ENCODE measurements at regions not wholly inside any gene's neighbourhood (a gene's known extent, or its start where the extent isn't known, plus 50 kb on each side); places are given as distances from the start of the nearest gene placed in this dataset.

DNA sequence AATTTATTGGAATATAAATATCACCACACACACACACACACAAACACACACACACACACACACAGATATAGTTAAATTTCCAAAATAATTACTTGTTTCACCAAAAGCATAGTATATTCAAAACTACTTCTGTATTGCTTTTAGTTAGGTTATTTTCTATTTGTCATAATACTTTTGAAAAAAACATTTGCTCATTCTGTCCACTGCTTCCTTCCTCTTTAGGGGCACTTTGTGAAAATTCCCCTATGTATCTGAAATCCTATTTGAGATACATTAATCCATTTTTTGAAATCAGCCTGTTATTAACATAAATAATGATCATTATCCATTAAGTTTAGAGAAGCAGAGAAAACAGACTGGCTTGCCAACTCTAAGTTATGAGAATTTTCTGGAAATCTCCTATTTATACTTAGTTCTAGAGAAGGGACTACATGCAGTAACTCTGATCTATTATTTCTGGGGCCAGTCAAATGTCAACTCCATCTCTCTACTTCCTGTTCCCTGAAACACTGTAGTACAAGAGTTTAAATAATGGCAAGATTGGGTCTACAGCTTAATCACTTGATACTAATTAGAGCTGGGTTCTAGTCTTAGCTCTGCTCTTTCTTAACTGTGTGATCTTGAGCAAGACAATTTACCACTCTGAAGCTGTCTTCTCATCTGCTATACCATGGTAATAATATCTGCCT lies 54.4 kb upstream of the GPR174 start:
- Histone ChIP-seq H3K27me3 (no peaks in the 10 kb centered on the region), H3K79me2 (no peaks in the 10 kb centered on the region), H3K4me2 (no peak overlapping the region), H2AFZ (no peak overlapping the region), H3K4me1 (ENCODE audit: insufficient read depth) (no peaks in the 10 kb centered on the region), H3K4me3 (no peak overlapping the region), H3K36me3 (replicated peaks; ENCODE audit: insufficient read depth, low read depth) (no peaks in the 10 kb centered on the region), H3K9me2 (replicated peaks; ENCODE audit: insufficient read depth) (no peaks in the 10 kb centered on the region), H4K20me1 (ENCODE audit: insufficient read depth, poor library complexity, severe bottlenecking) (no peaks in the 10 kb centered on the region), H3K9me3 (ENCODE audit: low read depth) (no peaks in the 10 kb centered on the region), H3K27ac (no peak overlapping the region)
- TF ChIP-seq EZH2 (IDR thresholded peaks at IDR 0.05; ENCODE audit: borderline replicate concordance): no peak
- TF ChIP-seq EZH2phosphoT487 (IDR thresholded peaks at IDR 0.05; ENCODE audit: low read depth, severe bottlenecking, unreplicated experiment): no peak
- TF ChIP-seq, protein P1, sequence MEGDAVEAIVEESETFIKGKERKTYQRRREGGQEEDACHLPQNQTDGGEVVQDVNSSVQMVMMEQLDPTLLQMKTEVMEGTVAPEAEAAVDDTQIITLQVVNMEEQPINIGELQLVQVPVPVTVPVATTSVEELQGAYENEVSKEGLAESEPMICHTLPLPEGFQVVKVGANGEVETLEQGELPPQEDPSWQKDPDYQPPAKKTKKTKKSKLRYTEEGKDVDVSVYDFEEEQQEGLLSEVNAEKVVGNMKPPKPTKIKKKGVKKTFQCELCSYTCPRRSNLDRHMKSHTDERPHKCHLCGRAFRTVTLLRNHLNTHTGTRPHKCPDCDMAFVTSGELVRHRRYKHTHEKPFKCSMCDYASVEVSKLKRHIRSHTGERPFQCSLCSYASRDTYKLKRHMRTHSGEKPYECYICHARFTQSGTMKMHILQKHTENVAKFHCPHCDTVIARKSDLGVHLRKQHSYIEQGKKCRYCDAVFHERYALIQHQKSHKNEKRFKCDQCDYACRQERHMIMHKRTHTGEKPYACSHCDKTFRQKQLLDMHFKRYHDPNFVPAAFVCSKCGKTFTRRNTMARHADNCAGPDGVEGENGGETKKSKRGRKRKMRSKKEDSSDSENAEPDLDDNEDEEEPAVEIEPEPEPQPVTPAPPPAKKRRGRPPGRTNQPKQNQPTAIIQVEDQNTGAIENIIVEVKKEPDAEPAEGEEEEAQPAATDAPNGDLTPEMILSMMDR (IDR thresholded peaks at IDR 0.05; ENCODE audit: poor library complexity): no peak
- no peak for DNase-seq (ENCODE audit: low spot score)

DNA sequence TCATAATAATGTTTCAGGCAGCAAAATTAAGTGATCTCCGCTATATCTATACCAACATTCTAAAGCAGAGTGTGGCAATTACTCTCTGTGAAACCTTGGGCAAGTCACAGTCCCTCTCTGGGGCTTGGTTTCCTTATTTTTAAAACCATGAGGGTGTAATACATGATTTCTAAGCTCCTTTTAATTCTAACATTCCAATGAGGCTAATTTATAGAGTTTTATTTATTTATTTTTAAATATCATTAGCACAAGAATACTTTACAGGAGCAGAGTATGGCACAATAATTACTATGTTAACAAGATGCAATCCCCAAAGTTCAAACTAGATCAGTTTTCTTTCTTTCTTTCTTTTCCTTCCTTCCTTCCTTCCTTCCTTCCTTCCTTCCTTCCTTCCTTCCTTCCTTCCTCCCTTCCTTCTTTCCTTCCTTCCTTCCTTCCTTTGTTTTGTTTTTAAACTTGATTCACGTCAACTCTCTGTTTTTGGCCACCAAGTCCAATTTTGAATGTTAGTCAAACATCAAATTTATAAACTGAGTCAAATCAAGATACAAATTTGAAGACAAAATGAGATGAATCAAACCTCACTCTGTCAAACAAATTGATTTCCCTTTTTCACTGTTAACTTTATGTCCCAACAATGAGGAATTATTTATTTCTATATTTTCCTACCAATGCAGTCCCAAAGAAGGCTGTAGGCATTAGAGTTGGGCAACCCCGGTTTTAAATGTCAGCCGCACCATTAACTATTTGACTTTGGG lies 50.2 kb upstream of the GPR174 start:
- Histone ChIP-seq H2AFZ (no peak overlapping the region), H3K4me3 (no peak overlapping the region), H3K4me2 (no peak overlapping the region), H3K79me2 (no peaks in the 10 kb centered on the region), H3K9me3 (ENCODE audit: low read depth) (no peaks in the 10 kb centered on the region), H3K9me2 (replicated peaks; ENCODE audit: insufficient read depth) (no peaks in the 10 kb centered on the region), H4K20me1 (ENCODE audit: insufficient read depth, poor library complexity, severe bottlenecking) (no peaks in the 10 kb centered on the region), H3K4me1 (ENCODE audit: insufficient read depth) (no peaks in the 10 kb centered on the region), H3K36me3 (replicated peaks; ENCODE audit: insufficient read depth, low read depth) (no peaks in the 10 kb centered on the region), H3K27ac (no peak overlapping the region), H3K27me3 (no peaks in the 10 kb centered on the region)
- 64% methylated on average over 4 of the region's 4 CpGs for WGBS (ENCODE audit: low lambda C conversion rate, missing lambda C conversion rate)
- TF ChIP-seq EZH2 (IDR thresholded peaks at IDR 0.05; ENCODE audit: borderline replicate concordance) (no peak), EZH2phosphoT487 (IDR thresholded peaks at IDR 0.05; ENCODE audit: low read depth, severe bottlenecking, unreplicated experiment) (no peak)
- TF ChIP-seq, protein P1 (IDR thresholded peaks at IDR 0.05; ENCODE audit: poor library complexity): no peak
- DNase-seq (ENCODE audit: low spot score): no peak

Measured in hepatocyte (in vitro differentiated cells).